Sigmoid colon (tissue), 6 donors: ENCODE measurements at regions not wholly inside any gene's neighbourhood (a gene's known extent, or its start where the extent isn't known, plus 50 kb on each side); places are given as distances from the start of the nearest gene placed in this dataset.

Experiments used
- DNase-seq: peaks from one replicate; pipeline ENCODE4 v3.0.0-alpha.2; 2019
- H3K27ac ChIP-seq, 4 donors: fragments of 200-600 bp; sonication (generic); one replicate each; pipeline ENCODE4 v1.5.1; 2016 to 2019; ENCODE audit warnings: mild to moderate bottlenecking in 1 of 4
- H3K27me3 ChIP-seq, 3 donors: fragments of 200-600 bp; sonication (generic); one replicate each; pipeline ENCODE4 v1.5.1; 2019; ENCODE audit warnings: mild to moderate bottlenecking in 1 of 3
- H3K36me3 ChIP-seq, 4 donors: fragments of 200-600 bp; sonication (generic); one replicate each; pipeline ENCODE4 v1.5.1; 2016 to 2019
- H3K4me1 ChIP-seq, 4 donors: fragments of 200-600 bp; sonication (generic); one replicate each; pipeline ENCODE4 v1.5.1; 2017 to 2019
- H3K4me3 ChIP-seq, 4 donors: fragments of 200-600 bp; sonication (generic); one replicate each; pipeline ENCODE4 v1.5.1; 2017 to 2019; ENCODE audit warnings: mild to moderate bottlenecking in 2 of 4, moderate library complexity in 1 of 4
- H3K9me3 ChIP-seq, 4 donors: fragments of 200-600 bp in 3 of 4; sonication (generic) in 3 of 4; one replicate each; pipeline versions ENCODE4 v1.5.1 to v1.6.1; 2013 to 2019
- EP300 ChIP-seq, 4 donors: sonication (generic); formaldehyde crosslinking; IDR thresholded peaks; one replicate each; pipeline ENCODE4 v1.6.1; 2017; ENCODE audit warnings: antibody characterized with exemption in 4 of 4
- POLR2A ChIP-seq, 2 donors: fragments of 450-650 bp; IDR thresholded peaks; one replicate each; pipeline ENCODE4 v1.6.1; 2016; ENCODE audit warnings: antibody characterized with exemption in 2 of 2, mild to moderate bottlenecking in 2 of 2, moderate library complexity in 2 of 2
- POLR2AphosphoS5 ChIP-seq, 4 donors: sonication (generic); formaldehyde crosslinking; IDR thresholded peaks; one replicate each; pipeline ENCODE4 v1.6.1; 2017; ENCODE audit warnings: antibody characterized with exemption in 4 of 4
- WGBS, 2 donors: extraction: QIAGEN DNeasy Blood & Tissue Kit; methylation state at CpG; one replicate each; pipeline ENCODE4 v1.1.7; 2013; 5-methylcytosine and 5-hydroxymethylcytosine counted together
- intact Hi-C: fragments of 100-400 bp; cut with DNase I; formaldehyde crosslinking; loops from one replicate; pipeline ENCODE4 v1.15.1; 2023
- TF ChIP-seq, protein P1 (sequence below), 4 experiments: fragments of 450-650 bp in 3 of 4; fragments of 200-600 bp in 1 of 4; IDR thresholded peaks; one replicate each; pipeline ENCODE4 v1.5.1; 2016 to 2019; ENCODE audit warnings: antibody characterized with exemption in 4 of 4, mild to moderate bottlenecking in 3 of 4, moderate library complexity in 2 of 4
- donor health status: healthy with polysubstance abuse.
- donor health status: healthy.

DNA sequence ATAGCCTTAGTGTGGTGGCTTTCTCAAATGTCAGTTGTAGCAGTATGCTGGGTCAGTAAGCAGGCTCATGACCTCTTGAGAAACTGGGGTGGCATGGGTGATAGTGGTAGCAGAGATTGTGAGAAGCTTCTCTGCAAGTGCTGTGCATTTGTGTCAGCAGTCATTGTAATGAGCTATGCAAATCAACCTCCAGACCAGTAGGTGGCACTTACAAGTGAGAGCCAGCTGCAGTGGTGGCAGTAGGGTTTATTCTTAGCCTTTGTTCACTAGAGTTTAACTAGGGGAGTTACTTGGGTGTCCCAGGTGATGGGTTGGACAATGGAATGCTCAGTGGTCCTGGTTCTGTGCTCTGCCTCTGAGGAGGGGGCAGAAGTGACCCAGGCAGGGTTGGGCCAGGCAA, 818.7 kb downstream of the PCDH7 start:
- Histone ChIP-seq H3K9me3 (no peaks in the 10 kb centered on the region), H3K27ac (no peak overlapping the region), H3K4me3 (no peak overlapping the region), H3K4me1 (no peaks in the 10 kb centered on the region), H3K27me3 (no peaks in the 10 kb centered on the region), H3K36me3 (no peaks in the 10 kb centered on the region)
- TF ChIP-seq EP300 (IDR thresholded peaks at IDR 0.05) (no peak), POLR2AphosphoS5 (IDR thresholded peaks at IDR 0.05) (no peak), POLR2A (IDR thresholded peaks at IDR 0.05) (no peak)
- TF ChIP-seq, protein P1, sequence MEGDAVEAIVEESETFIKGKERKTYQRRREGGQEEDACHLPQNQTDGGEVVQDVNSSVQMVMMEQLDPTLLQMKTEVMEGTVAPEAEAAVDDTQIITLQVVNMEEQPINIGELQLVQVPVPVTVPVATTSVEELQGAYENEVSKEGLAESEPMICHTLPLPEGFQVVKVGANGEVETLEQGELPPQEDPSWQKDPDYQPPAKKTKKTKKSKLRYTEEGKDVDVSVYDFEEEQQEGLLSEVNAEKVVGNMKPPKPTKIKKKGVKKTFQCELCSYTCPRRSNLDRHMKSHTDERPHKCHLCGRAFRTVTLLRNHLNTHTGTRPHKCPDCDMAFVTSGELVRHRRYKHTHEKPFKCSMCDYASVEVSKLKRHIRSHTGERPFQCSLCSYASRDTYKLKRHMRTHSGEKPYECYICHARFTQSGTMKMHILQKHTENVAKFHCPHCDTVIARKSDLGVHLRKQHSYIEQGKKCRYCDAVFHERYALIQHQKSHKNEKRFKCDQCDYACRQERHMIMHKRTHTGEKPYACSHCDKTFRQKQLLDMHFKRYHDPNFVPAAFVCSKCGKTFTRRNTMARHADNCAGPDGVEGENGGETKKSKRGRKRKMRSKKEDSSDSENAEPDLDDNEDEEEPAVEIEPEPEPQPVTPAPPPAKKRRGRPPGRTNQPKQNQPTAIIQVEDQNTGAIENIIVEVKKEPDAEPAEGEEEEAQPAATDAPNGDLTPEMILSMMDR (IDR thresholded peaks at IDR 0.05) = no peak
- intact Hi-C loops = no loop called here
- no peak for DNase-seq

DNA sequence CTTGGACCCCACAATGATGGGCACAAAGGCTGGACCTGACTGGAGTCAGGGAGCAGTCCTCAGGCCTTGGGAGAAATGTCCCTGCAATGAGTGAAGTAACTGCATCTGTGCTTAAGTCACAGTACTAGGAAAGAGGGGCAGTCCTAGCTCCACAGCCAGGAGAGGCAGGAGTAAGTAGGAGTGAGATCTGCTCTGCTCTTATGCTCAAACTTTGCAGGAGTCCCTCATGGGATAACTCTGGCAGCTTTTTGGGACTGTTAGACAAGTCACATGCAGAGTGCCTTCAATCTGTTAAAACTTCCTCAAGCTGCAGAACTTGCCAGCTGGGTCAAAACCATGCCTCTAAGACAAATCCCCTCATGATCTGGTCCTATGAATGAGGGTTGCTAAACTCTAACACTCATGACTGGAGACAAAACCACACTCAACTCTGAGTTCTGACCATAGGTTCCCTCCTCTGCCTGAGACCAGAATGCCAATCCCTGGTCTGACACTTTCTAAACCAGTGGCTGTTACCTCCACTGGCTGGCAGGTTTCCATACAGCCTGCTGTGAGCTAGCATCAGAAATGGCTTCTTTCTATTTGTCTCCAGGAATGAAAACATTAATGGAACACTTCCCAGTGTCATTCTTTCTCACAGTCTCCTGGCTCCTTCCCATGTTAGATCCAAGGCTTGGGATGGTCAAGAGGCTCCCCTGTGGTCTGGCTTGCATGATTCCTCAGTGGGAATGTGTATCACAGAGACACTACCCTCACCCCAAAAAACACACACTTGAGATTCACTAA, 819.3 kb downstream of the PCDH7 start:
- intact Hi-C loops = no loop called here
- Histone ChIP-seq H3K4me3 (no peak overlapping the region), H3K9me3 (no peaks in the 10 kb centered on the region), H3K27me3 (no peaks in the 10 kb centered on the region), H3K4me1 (no peaks in the 10 kb centered on the region), H3K27ac (no peak overlapping the region), H3K36me3 (no peaks in the 10 kb centered on the region)
- TF ChIP-seq EP300 (IDR thresholded peaks at IDR 0.05) (no peak), POLR2AphosphoS5 (IDR thresholded peaks at IDR 0.05) (no peak), POLR2A (IDR thresholded peaks at IDR 0.05) (no peak)
- TF ChIP-seq, protein P1 (IDR thresholded peaks at IDR 0.05) = no peak
- DNase-seq = no peak

DNA sequence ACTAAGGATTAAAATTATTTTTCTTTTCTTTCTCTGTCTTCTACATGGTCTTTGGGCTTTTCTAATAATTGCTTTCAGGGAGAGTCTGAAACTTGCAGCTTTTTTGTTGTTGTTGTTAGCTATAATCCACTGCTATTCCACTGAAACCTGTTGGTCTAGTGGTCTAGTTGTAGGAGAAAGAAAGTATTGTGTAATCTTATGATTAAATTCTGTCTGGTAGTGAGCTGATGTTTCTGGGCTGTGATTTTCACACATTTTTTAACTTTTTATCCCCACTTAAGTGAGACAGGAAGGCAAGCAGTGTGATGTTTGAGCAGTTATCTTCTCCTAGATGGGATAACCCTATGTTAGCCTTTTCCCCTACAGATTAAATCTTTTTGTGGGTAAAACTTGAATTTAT, 825.2 kb downstream of the PCDH7 start:
- no peak for DNase-seq
- H3K4me1 ChIP-seq = no peaks in the 10 kb centered on the region
- no peak overlapping the region for H3K27ac ChIP-seq
- H3K4me3 ChIP-seq = no peak overlapping the region
- intact Hi-C loops = no loop called here
- TF ChIP-seq POLR2AphosphoS5 (IDR thresholded peaks at IDR 0.05) (no peak), EP300 (IDR thresholded peaks at IDR 0.05) (no peak), POLR2A (IDR thresholded peaks at IDR 0.05) (no peak)
- TF ChIP-seq, protein P1 (IDR thresholded peaks at IDR 0.05) = no peak
- H3K36me3 ChIP-seq = no peaks in the 10 kb centered on the region
- no peaks in the 10 kb centered on the region for H3K27me3 ChIP-seq
- no peaks in the 10 kb centered on the region for H3K9me3 ChIP-seq

DNA sequence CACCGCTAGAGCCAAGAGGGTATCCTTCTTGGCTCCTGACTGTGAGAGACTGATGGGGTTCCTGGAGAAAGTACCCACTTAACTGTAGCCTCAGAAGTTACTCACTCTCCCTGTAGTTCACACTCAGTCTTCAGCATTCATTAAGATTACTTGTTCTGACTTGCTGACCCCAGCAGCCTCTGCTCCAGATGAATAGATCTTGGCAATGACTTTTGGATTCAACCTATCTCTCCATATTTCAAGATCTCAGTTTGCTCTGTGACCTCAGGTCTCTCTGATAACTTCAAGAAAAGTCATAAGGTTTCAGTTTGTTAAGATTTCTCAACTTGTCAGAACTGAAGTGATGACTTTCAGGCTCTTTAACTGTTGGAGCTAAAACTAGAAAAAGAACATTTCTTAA, 825.6 kb downstream of the PCDH7 start:
- intact Hi-C loops = no loop called here
- TF ChIP-seq, protein P1 (IDR thresholded peaks at IDR 0.05) = no peak
- TF ChIP-seq POLR2AphosphoS5 (IDR thresholded peaks at IDR 0.05) (no peak), EP300 (IDR thresholded peaks at IDR 0.05) (no peak), POLR2A (IDR thresholded peaks at IDR 0.05) (no peak)

DNA sequence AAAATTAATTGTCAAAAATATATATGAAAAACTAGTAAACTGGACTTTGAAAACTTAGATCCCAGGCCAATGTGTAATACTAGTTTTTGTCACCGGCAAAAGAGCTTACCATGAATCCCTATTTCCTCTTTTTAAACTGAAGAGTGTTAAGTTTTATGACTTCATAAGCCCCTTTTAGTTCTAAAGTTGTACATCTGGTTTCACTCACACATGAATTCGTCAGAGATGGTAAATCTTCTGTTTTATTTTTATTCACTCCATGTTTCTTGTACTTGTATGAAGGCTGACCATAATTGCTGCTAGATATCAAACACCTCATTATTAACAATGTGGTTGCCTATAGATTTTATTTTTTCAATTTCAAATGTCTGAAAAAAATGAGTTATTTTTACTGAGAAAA, 827.9 kb downstream of the PCDH7 start:
- Histone ChIP-seq H3K27me3 (no peaks in the 10 kb centered on the region), H3K27ac (no peak overlapping the region), H3K4me3 (no peak overlapping the region), H3K4me1 (no peaks in the 10 kb centered on the region), H3K36me3 (no peaks in the 10 kb centered on the region), H3K9me3 (no peaks in the 10 kb centered on the region)
- 59 to 61% methylated on average over 2 of the region's 2 CpGs for WGBS, 2 donors
- intact Hi-C loops = no loop called here
- TF ChIP-seq POLR2A (IDR thresholded peaks at IDR 0.05) = no peak
- no peak for TF ChIP-seq POLR2AphosphoS5 (IDR thresholded peaks at IDR 0.05)
- TF ChIP-seq EP300 (IDR thresholded peaks at IDR 0.05) = no peak
- TF ChIP-seq, protein P1 (IDR thresholded peaks at IDR 0.05) = no peak
- no peak for DNase-seq

More for the DNA sequence above, 825.6 kb downstream of the PCDH7 start:
- Histone ChIP-seq H3K9me3 (no peaks in the 10 kb centered on the region), H3K27ac (no peak overlapping the region), H3K27me3 (no peaks in the 10 kb centered on the region), H3K4me1 (no peaks in the 10 kb centered on the region), H3K4me3 (no peak overlapping the region), H3K36me3 (no peaks in the 10 kb centered on the region)
- WGBS, 2 donors = 83 to 98% methylated on average over 1 of the region's 1 CpG
- DNase-seq = no peak
